HG03442 (cell line): ENCODE measurements at regions not wholly inside any gene's neighbourhood (a gene's known extent, or its start where the extent isn't known, plus 50 kb on each side); places are given as distances from the start of the nearest gene placed in this dataset.

Experiments
- ATAC-seq: cut with Tn5 transposase; IDR thresholded peaks from one replicate; pipeline ENCODE4 v1.9.1; 2021; ENCODE audit warnings: mild to moderate bottlenecking, moderate library complexity; ENCODE audit not compliant: unreplicated experiment

GRCh38 chr7:10083766-10084165, 889.9 kb upstream of the PHF14 start:
- no peak for ATAC-seq

GRCh38 chr7:10085231-10085630, 888.4 kb upstream of the PHF14 start:
- no peak for ATAC-seq

- ATAC-seq: no peak
Measured at GRCh38 chr7:10100572-10100971, 873.1 kb upstream of the PHF14 start.

- no peak for ATAC-seq
Measured at GRCh38 chr7:10101351-10101750, 872.3 kb upstream of the PHF14 start.

- no peak for ATAC-seq
Measured at GRCh38 chr7:10104292-10104691, 869.4 kb upstream of the PHF14 start.

- ATAC-seq: no peak
Measured at GRCh38 chr7:10106609-10107008, 867.1 kb upstream of the PHF14 start.

GRCh38 chr7:10116511-10116910, 857.2 kb upstream of the PHF14 start:
- no peak for ATAC-seq

- ATAC-seq: no peak
Measured at GRCh38 chr7:10117815-10118214, 855.9 kb upstream of the PHF14 start.

- ATAC-seq: no peak
Measured at GRCh38 chr7:10120936-10121335, 852.7 kb upstream of the PHF14 start.

- no peak for ATAC-seq
Measured at GRCh38 chr7:10121631-10122030, 852.0 kb upstream of the PHF14 start.

- ATAC-seq: no peak
Measured at GRCh38 chr7:10122551-10123100, 851.0 kb upstream of the PHF14 start.

GRCh38 chr7:10128748-10129147, 844.9 kb upstream of the PHF14 start:
- no peak for ATAC-seq

GRCh38 chr7:10138087-10138854, 835.4 kb upstream of the PHF14 start:
- ATAC-seq: no peak

- ATAC-seq: no peak
Measured at GRCh38 chr7:10146271-10146670, 827.4 kb upstream of the PHF14 start.

GRCh38 chr7:10156972-10157371, 816.7 kb upstream of the PHF14 start:
- no peak for ATAC-seq

GRCh38 chr7:10181996-10182395, 791.7 kb upstream of the PHF14 start:
- ATAC-seq: no peak

- no peak for ATAC-seq
Measured at GRCh38 chr7:10192074-10192473, 781.6 kb upstream of the PHF14 start.

- ATAC-seq: no peak
Measured at GRCh38 chr7:10205696-10206095, 768.0 kb upstream of the PHF14 start.

GRCh38 chr7:10210000-10210399, 763.7 kb upstream of the PHF14 start:
- no peak for ATAC-seq

GRCh38 chr7:10211016-10211415, 762.7 kb upstream of the PHF14 start:
- ATAC-seq: no peak

GRCh38 chr7:10211861-10212260, 761.8 kb upstream of the PHF14 start:
- no peak for ATAC-seq

GRCh38 chr7:10212649-10213048, 761.0 kb upstream of the PHF14 start:
- ATAC-seq: no peak

- no peak for ATAC-seq
Measured at GRCh38 chr7:10216462-10216861, 757.2 kb upstream of the PHF14 start.
